ENCODE measurements at regions not wholly inside any gene's neighbourhood (a gene's known extent, or its start where the extent isn't known, plus 50 kb on each side); places are given as distances from the start of the nearest gene placed in this dataset.

DNA sequence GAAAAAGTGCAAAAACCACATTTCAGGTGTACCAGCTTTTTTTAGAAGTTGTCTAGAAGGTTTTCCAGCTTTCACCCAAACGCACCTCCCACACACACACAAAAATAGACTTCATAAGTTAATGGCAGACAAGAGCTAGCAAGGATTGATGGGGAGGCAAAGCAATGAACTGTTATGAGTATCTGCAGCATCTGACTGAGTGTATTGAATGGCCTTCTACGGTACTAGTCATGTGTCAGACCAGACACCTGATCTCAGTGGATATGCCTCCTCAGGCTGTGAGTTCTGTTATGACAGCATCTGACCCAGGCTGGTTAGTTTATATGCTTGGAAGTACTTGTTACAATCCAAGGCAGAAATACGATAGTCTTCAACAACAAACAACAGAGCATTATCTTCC is 406.1 kb upstream of the AUTS2 start:
- H3K4me3 ChIP-seq (ENCODE audit: low read length in 2 of 2) = no peak overlapping the region
- H3K36me3 ChIP-seq (ENCODE audit: control insufficient read depth in 2 of 2, insufficient read depth in 2 of 2, low read length in 1 of 2) = no peaks in the 10 kb centered on the region
- H3K27me3 ChIP-seq (ENCODE audit: control insufficient read depth in 2 of 2, insufficient read depth in 1 of 2, low read length in 1 of 2) = no peaks in the 10 kb centered on the region
- H3K4me1 ChIP-seq (ENCODE audit: control insufficient read depth in 2 of 2, insufficient read depth in 2 of 2, low read length in 2 of 2) = peaks cover 0 to 2% of the 10 kb centered on the region in 2 donors
- H3K27ac ChIP-seq (ENCODE audit: low read depth in 1 of 2, low read length in 1 of 2) = no peak overlapping the region
- WGBS = 88% methylated on average over 3 of the region's 3 CpGs
- DNase-seq (ENCODE audit: low read depth in 6 of 9, low spot score in 9 of 9) = peak in 1 of 9 donors; percentile 22
- H3K9me3 ChIP-seq (ENCODE audit: control insufficient read depth in 2 of 2, insufficient read depth in 1 of 2, low read length in 1 of 2) = no peaks in the 10 kb centered on the region

DNA sequence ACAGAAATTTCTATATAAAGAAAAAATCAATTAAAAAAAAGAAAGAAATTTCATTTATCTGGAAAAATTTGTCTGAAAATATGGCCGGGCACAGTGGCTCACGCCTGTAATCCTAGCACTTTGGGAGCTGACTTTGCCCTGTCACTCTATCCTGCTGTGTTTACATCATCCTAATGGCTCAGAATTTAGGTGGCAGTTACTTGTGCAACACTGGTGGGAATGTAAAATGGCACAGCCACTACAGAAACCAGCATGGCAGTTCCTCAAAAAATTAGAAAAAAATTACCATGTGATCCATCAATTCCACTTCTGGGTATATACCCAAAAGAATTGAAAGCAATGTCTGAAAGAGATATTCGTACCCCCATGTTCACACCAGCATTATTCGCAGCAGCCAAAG is 405.2 kb upstream of the AUTS2 start:
- Histone ChIP-seq H3K9me3 (ENCODE audit: control insufficient read depth in 2 of 2, insufficient read depth in 1 of 2, low read length in 1 of 2) (no peaks in the 10 kb centered on the region), H3K4me3 (ENCODE audit: low read length in 2 of 2) (no peak overlapping the region), H3K36me3 (ENCODE audit: control insufficient read depth in 2 of 2, insufficient read depth in 2 of 2, low read length in 1 of 2) (no peaks in the 10 kb centered on the region), H3K27me3 (ENCODE audit: control insufficient read depth in 2 of 2, insufficient read depth in 1 of 2, low read length in 1 of 2) (no peaks in the 10 kb centered on the region), H3K4me1 (ENCODE audit: control insufficient read depth in 2 of 2, insufficient read depth in 2 of 2, low read length in 2 of 2) (peaks cover 0 to 2% of the 10 kb centered on the region in 2 donors), H3K27ac (ENCODE audit: low read depth in 1 of 2, low read length in 1 of 2) (no peak overlapping the region)
- WGBS = 92% methylated on average over 4 of the region's 4 CpGs
- DNase-seq (ENCODE audit: low read depth in 6 of 9, low spot score in 9 of 9) = no peak

DNA sequence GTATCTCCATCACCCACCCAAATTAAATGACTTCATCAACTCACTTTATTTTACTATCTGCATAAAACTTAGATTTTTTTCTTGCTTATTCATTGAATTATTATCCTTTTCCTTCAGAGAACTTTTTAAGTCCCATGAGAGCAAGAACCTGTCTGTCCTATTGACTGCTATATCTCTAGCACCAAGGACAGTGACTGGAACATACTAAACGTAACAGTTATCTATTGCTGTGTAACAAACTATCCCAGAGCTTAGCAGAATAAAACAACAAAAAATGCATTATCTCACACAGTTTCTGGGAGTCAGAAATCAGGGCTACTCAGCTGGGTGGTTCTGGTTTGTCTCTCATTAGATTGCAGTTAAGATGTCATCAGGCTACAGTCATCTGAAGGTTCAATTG is 401.7 kb upstream of the AUTS2 start:
- Histone ChIP-seq H3K9me3 (ENCODE audit: control insufficient read depth in 2 of 2, insufficient read depth in 1 of 2, low read length in 1 of 2) (peaks cover 0 to 5% of the 10 kb centered on the region in 2 donors), H3K36me3 (ENCODE audit: control insufficient read depth in 2 of 2, insufficient read depth in 2 of 2, low read length in 1 of 2) (no peaks in the 10 kb centered on the region), H3K4me1 (ENCODE audit: control insufficient read depth in 2 of 2, insufficient read depth in 2 of 2, low read length in 2 of 2) (peaks cover 0 to 1% of the 10 kb centered on the region in 2 donors), H3K4me3 (ENCODE audit: low read length in 2 of 2) (no peak overlapping the region), H3K27me3 (ENCODE audit: control insufficient read depth in 2 of 2, insufficient read depth in 1 of 2, low read length in 1 of 2) (no peaks in the 10 kb centered on the region), H3K27ac (ENCODE audit: low read depth in 1 of 2, low read length in 1 of 2) (no peak overlapping the region)
- 91% methylated on average over 1 of the region's 1 CpG for WGBS
- no peak for DNase-seq (ENCODE audit: low read depth in 6 of 9, low spot score in 9 of 9)

DNA sequence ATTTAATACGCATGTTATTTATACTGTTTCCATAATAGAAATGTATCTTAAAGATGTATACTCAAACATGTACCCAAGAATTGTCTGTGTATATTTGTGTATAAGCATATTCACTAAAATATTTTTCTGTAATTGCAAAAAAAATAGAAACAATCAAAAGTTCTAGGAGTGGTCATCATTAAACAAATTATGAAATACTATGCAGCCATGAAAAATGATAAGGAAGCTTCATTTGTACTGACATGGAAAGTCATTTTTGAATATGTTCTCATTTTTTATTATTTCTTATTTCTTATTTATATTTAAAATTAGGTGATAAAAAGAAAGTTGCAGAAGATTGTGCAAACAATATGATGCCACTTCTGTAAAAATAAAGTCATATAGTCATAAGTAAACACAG is 400.0 kb upstream of the AUTS2 start:
- DNase-seq (ENCODE audit: low read depth in 6 of 9, low spot score in 9 of 9) = no peak
- Histone ChIP-seq H3K27me3 (ENCODE audit: control insufficient read depth in 2 of 2, insufficient read depth in 1 of 2, low read length in 1 of 2) (no peaks in the 10 kb centered on the region), H3K9me3 (ENCODE audit: control insufficient read depth in 2 of 2, insufficient read depth in 1 of 2, low read length in 1 of 2) (peaks cover 0 to 5% of the 10 kb centered on the region in 2 donors), H3K36me3 (ENCODE audit: control insufficient read depth in 2 of 2, insufficient read depth in 2 of 2, low read length in 1 of 2) (no peaks in the 10 kb centered on the region), H3K4me1 (ENCODE audit: control insufficient read depth in 2 of 2, insufficient read depth in 2 of 2, low read length in 2 of 2) (no peaks in the 10 kb centered on the region), H3K27ac (ENCODE audit: low read depth in 1 of 2, low read length in 1 of 2) (no peak overlapping the region), H3K4me3 (ENCODE audit: low read length in 2 of 2) (no peak overlapping the region)
- 100% methylated on average over 1 of the region's 1 CpG for WGBS

DNA sequence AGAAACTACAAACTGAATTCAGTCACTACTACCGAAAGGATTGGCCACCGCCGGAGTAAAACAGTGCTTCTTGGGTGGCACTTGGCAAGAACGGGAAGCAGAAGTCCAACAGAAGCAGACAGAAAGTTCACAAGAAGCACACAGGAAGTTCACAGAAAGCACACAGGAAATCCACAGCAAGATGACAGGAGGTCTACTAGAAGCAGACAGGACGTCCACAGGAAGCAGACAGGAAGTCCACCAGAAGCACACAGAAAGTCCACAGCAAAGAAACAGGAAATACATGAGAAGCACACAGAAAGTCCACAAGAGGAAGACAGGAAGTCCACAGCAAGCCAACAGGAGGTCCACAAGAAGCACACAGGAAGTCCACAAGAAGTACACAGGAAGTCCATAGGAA is 399.2 kb upstream of the AUTS2 start:
- Histone ChIP-seq H3K9me3 (ENCODE audit: control insufficient read depth in 2 of 2, insufficient read depth in 1 of 2, low read length in 1 of 2) (peaks cover 0 to 5% of the 10 kb centered on the region in 2 donors), H3K27ac (ENCODE audit: low read depth in 1 of 2, low read length in 1 of 2) (no peak overlapping the region), H3K27me3 (ENCODE audit: control insufficient read depth in 2 of 2, insufficient read depth in 1 of 2, low read length in 1 of 2) (no peaks in the 10 kb centered on the region), H3K36me3 (ENCODE audit: control insufficient read depth in 2 of 2, insufficient read depth in 2 of 2, low read length in 1 of 2) (no peaks in the 10 kb centered on the region), H3K4me1 (ENCODE audit: control insufficient read depth in 2 of 2, insufficient read depth in 2 of 2, low read length in 2 of 2) (no peaks in the 10 kb centered on the region), H3K4me3 (ENCODE audit: low read length in 2 of 2) (no peak overlapping the region)
- 50% methylated on average over 5 of the region's 5 CpGs for WGBS
- DNase-seq (ENCODE audit: low read depth in 6 of 9, low spot score in 9 of 9) = peak in 1 of 9 donors; percentile 19

DNA sequence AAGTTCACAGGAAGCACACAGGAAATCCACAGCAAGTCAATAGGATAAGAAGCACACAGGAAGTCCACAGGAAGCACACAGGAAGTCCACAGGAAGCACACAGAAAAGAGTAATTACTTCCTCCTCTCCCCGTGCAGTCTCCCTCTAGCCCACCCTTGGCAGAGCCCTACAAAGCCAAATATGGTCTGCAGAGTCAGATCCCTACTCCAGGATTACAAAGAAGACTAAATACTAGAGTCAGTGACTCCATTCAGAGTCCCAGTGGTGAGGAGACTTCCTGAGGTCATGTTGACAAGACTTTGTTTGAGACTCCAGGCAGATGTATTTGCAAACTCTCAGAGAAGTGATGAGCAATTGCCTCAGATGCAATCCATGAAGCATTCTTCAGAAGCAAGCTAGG is 398.6 kb upstream of the AUTS2 start:
- WGBS = 2% methylated on average over 1 of the region's 1 CpG

DNA sequence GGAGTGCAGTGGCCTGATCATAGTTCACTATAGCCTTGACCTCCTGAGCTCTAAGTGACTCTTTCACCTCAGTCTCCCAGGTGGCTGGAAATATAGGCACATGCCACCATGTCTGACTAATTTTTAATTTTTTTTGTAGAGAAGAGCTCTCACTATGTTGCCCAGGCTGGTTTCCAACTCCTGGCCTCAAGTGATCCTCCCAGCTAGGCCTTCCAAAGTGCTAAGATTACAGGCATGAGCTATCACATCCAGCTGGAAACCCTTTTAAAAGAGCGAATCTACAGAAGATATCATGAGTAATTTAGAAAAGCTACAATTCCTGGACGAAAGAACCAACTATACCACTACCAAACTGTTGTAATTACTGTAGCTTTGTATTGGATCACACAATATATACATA is 394.4 kb upstream of the AUTS2 start:
- H3K9me3 ChIP-seq (ENCODE audit: control insufficient read depth in 2 of 2, insufficient read depth in 1 of 2, low read length in 1 of 2) = peaks cover 0 to 5% of the 10 kb centered on the region in 2 donors
- no peak for DNase-seq (ENCODE audit: low read depth in 6 of 9, low spot score in 9 of 9)
- H3K4me1 ChIP-seq (ENCODE audit: control insufficient read depth in 2 of 2, insufficient read depth in 2 of 2, low read length in 2 of 2) = no peaks in the 10 kb centered on the region
- WGBS = 90% methylated on average over 2 of the region's 2 CpGs
- H3K36me3 ChIP-seq (ENCODE audit: control insufficient read depth in 2 of 2, insufficient read depth in 2 of 2, low read length in 1 of 2) = no peaks in the 10 kb centered on the region
- H3K27me3 ChIP-seq (ENCODE audit: control insufficient read depth in 2 of 2, insufficient read depth in 1 of 2, low read length in 1 of 2) = no peaks in the 10 kb centered on the region
- H3K27ac ChIP-seq (ENCODE audit: low read depth in 1 of 2, low read length in 1 of 2) = no peak overlapping the region
- H3K4me3 ChIP-seq (ENCODE audit: low read length in 2 of 2) = no peak overlapping the region

More for the DNA sequence above, 398.6 kb upstream of the AUTS2 start:
- Histone ChIP-seq H3K9me3 (ENCODE audit: control insufficient read depth in 2 of 2, insufficient read depth in 1 of 2, low read length in 1 of 2) (peaks cover 0 to 5% of the 10 kb centered on the region in 2 donors), H3K36me3 (ENCODE audit: control insufficient read depth in 2 of 2, insufficient read depth in 2 of 2, low read length in 1 of 2) (no peaks in the 10 kb centered on the region), H3K27ac (ENCODE audit: low read depth in 1 of 2, low read length in 1 of 2) (no peak overlapping the region), H3K4me3 (ENCODE audit: low read length in 2 of 2) (no peak overlapping the region), H3K27me3 (ENCODE audit: control insufficient read depth in 2 of 2, insufficient read depth in 1 of 2, low read length in 1 of 2) (no peaks in the 10 kb centered on the region), H3K4me1 (ENCODE audit: control insufficient read depth in 2 of 2, insufficient read depth in 2 of 2, low read length in 2 of 2) (no peaks in the 10 kb centered on the region)
- DNase-seq (ENCODE audit: low read depth in 6 of 9, low spot score in 9 of 9) = no peak

DNA sequence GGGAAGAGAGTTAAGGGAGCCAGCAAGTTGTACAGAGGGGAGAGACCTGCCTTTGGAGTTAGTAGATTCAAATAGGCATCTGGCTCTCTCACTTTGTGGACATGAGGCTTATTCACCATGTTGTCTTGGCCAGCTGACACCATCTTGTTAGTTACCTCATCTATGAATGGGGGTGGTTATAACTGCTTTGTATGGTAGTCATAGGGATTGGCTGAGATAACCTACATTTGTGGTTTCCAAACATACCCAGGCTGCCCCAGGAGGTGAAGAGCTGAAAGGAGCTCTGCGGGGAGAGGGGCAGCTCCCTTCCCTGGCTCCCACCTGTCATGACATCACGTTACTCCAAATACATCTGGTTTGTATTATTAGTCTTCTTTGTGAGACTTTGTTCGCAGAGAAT is 393.3 kb upstream of the AUTS2 start:
- Histone ChIP-seq H3K4me3 (ENCODE audit: low read length in 2 of 2) (no peak overlapping the region), H3K27ac (ENCODE audit: low read depth in 1 of 2, low read length in 1 of 2) (no peak overlapping the region), H3K9me3 (ENCODE audit: control insufficient read depth in 2 of 2, insufficient read depth in 1 of 2, low read length in 1 of 2) (no peaks in the 10 kb centered on the region), H3K4me1 (ENCODE audit: control insufficient read depth in 2 of 2, insufficient read depth in 2 of 2, low read length in 2 of 2) (no peaks in the 10 kb centered on the region), H3K36me3 (ENCODE audit: control insufficient read depth in 2 of 2, insufficient read depth in 2 of 2, low read length in 1 of 2) (no peaks in the 10 kb centered on the region), H3K27me3 (ENCODE audit: control insufficient read depth in 2 of 2, insufficient read depth in 1 of 2, low read length in 1 of 2) (no peaks in the 10 kb centered on the region)
- 93% methylated on average over 3 of the region's 3 CpGs for WGBS
- DNase-seq (ENCODE audit: low read depth in 6 of 9, low spot score in 9 of 9) = no peak

DNA sequence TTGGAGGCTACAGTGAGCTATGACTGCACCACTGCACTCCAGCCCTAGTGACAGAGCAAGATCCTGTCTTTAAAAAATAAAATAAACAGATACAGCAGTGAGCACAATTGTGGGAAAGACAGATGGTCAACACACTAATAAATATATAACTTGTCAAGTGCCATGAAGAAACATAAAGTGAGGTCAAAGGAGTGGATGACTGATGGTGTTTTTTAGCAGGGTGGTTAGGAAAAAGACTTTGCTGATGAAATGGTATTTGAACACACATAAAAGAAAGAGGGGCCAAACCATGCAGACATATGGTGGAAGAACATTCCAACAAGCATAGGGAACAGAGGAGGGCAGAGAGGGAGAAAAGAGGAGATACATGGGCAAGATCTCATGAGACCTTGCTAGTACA is 392.7 kb upstream of the AUTS2 start:
- Histone ChIP-seq H3K4me1 (ENCODE audit: control insufficient read depth in 2 of 2, insufficient read depth in 2 of 2, low read length in 2 of 2) (no peaks in the 10 kb centered on the region), H3K36me3 (ENCODE audit: control insufficient read depth in 2 of 2, insufficient read depth in 2 of 2, low read length in 1 of 2) (no peaks in the 10 kb centered on the region), H3K4me3 (ENCODE audit: low read length in 2 of 2) (no peak overlapping the region), H3K27me3 (ENCODE audit: control insufficient read depth in 2 of 2, insufficient read depth in 1 of 2, low read length in 1 of 2) (no peaks in the 10 kb centered on the region), H3K9me3 (ENCODE audit: control insufficient read depth in 2 of 2, insufficient read depth in 1 of 2, low read length in 1 of 2) (no peaks in the 10 kb centered on the region), H3K27ac (ENCODE audit: low read depth in 1 of 2, low read length in 1 of 2) (no peak overlapping the region)
- no peak for DNase-seq (ENCODE audit: low read depth in 6 of 9, low spot score in 9 of 9)

DNA sequence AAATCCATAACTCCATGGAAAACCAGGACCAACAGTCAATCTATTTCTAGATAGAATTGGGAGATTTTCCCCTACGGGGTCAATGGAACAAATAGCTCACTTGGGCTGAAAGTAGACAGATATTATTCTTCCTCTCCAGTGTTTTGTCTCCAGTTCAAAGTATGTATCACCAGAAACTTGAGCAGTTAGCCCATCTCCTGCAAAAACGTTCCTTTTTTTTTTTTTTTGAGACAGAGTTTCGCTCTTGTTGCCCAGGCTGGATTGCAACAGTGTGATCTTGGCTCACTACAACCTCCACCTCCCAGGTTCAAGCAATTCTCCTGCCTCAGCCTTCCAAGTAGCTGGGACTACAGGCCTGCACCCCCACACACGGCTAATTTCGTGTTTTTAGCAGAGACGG is 390.0 kb upstream of the AUTS2 start:
- no peaks in the 10 kb centered on the region for H3K27me3 ChIP-seq (ENCODE audit: control insufficient read depth in 2 of 2, insufficient read depth in 1 of 2, low read length in 1 of 2)
- H3K36me3 ChIP-seq (ENCODE audit: control insufficient read depth in 2 of 2, insufficient read depth in 2 of 2, low read length in 1 of 2) = no peaks in the 10 kb centered on the region
- H3K27ac ChIP-seq (ENCODE audit: low read depth in 1 of 2, low read length in 1 of 2) = no peak overlapping the region
- no peaks in the 10 kb centered on the region for H3K4me1 ChIP-seq (ENCODE audit: control insufficient read depth in 2 of 2, insufficient read depth in 2 of 2, low read length in 2 of 2)
- 91% methylated on average over 6 of the region's 6 CpGs for WGBS
- H3K4me3 ChIP-seq (ENCODE audit: low read length in 2 of 2) = no peak overlapping the region
- DNase-seq (ENCODE audit: low read depth in 6 of 9, low spot score in 9 of 9) = no peak
- H3K9me3 ChIP-seq (ENCODE audit: control insufficient read depth in 2 of 2, insufficient read depth in 1 of 2, low read length in 1 of 2) = no peaks in the 10 kb centered on the region

Measured in thymus (tissue), 11 donors.